Mucosa of gallbladder (tissue), 1 donor: ENCODE measurements at regions not wholly inside any gene's neighbourhood (a gene's known extent, or its start where the extent isn't known, plus 50 kb on each side); places are given as distances from the start of the nearest gene placed in this dataset.
"Not testable (repeated sequence)": the region's sequence is repeated elsewhere in the genome, so short reads cannot be mapped to it uniquely, and the experiment has no call there.

Experiments used
- DNase-seq: peaks from one replicate; pipeline ENCODE4 v3.0.0-alpha.2; 2020; ENCODE audit warnings: low spot score
- donor health status: DM: no; HTN: no; CAD: no.

- no peak for DNase-seq
Observed at GRCh38 chr17:13222975-13223374, 205.1 kb upstream of the ELAC2 start.

GRCh38 chr17:13212860-13213259 lies 195.0 kb upstream of the ELAC2 start:
- DNase-seq = no peak

GRCh38 chr17:13209081-13209480 lies 191.3 kb upstream of the ELAC2 start:
- no peak for DNase-seq

- no peak for DNase-seq
Observed at GRCh38 chr17:13204607-13205237, 186.9 kb upstream of the ELAC2 start.

- DNase-seq = no peak
Observed at GRCh38 chr17:13202835-13203234, 185.0 kb upstream of the ELAC2 start.

GRCh38 chr17:13200671-13201070 lies 182.8 kb upstream of the ELAC2 start:
- no peak for DNase-seq

- DNase-seq = no peak
Observed at GRCh38 chr17:13199425-13199824, 181.6 kb upstream of the ELAC2 start.

GRCh38 chr17:13197586-13197985 lies 179.8 kb upstream of the ELAC2 start:
- DNase-seq = no peak

- DNase-seq = no peak
Observed at GRCh38 chr17:13194887-13195286, 177.1 kb upstream of the ELAC2 start.

- DNase-seq = no peak
Observed at GRCh38 chr17:13182854-13183253, 165.0 kb upstream of the ELAC2 start.

GRCh38 chr17:13182450-13182849 lies 164.6 kb upstream of the ELAC2 start:
- DNase-seq = no peak

GRCh38 chr17:13181683-13182082 lies 163.9 kb upstream of the ELAC2 start:
- DNase-seq = no peak

- DNase-seq = no peak
Observed at GRCh38 chr17:13176436-13176835, 158.6 kb upstream of the ELAC2 start.

- no peak for DNase-seq
Observed at GRCh38 chr17:13171790-13172189, 154.0 kb upstream of the ELAC2 start.

- no peak for DNase-seq
Observed at GRCh38 chr17:13162361-13162760, 144.5 kb upstream of the ELAC2 start.

GRCh38 chr17:13160790-13161189 lies 143.0 kb upstream of the ELAC2 start:
- no peak for DNase-seq

GRCh38 chr17:13160296-13160695 lies 142.5 kb upstream of the ELAC2 start:
- DNase-seq = no peak

- no peak for DNase-seq
Observed at GRCh38 chr17:13158494-13159240, 140.8 kb upstream of the ELAC2 start.

- DNase-seq = no peak
Observed at GRCh38 chr17:13157656-13158055, 139.8 kb upstream of the ELAC2 start.

GRCh38 chr17:13154930-13155329 lies 137.1 kb upstream of the ELAC2 start:
- DNase-seq = no peak

- DNase-seq = no peak
Observed at GRCh38 chr17:13154398-13154797, 136.6 kb upstream of the ELAC2 start.

- no peak for DNase-seq
Observed at GRCh38 chr17:13153036-13153435, 135.2 kb upstream of the ELAC2 start.

- DNase-seq = no peak
Observed at GRCh38 chr17:13152501-13152900, 134.7 kb upstream of the ELAC2 start.

GRCh38 chr17:13150738-13151137 lies 132.9 kb upstream of the ELAC2 start:
- DNase-seq = not testable (repeated sequence)
